RCC 7860 (cell line): ENCODE measurements at regions not wholly inside any gene's neighbourhood (a gene's known extent, or its start where the extent isn't known, plus 50 kb on each side); places are given as distances from the start of the nearest gene placed in this dataset.

Source experiments
- DNase-seq: peaks from one replicate; pipeline ENCODE4 v3.0.0-alpha.2; 2015; ENCODE audit warnings: low spot score
- FAIRE-seq: peaks from 2 replicates; lab custom pipeline; 2012; peaks lifted over from hg19 to GRCh38; lab: Jason Lieb, UNC

DNA sequence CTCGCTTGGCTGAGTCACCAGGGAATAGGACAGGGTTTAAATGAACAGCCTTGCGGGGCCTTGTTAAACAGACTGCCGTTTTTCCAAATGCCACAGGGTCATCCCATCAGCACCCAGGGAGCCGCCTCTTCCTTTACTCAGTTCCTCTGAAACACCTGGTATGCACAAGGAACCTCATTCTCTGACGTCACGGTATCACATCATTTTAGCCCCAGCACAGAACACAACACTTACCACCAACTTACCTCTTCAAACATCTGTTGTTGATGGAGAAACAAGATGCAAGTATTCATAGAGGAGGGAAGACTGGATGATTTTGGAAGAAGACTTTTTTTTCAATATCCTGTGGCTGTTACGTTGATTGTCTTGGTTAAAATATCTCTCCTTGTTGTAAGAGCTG, 535.3 kb upstream of the TMEM132C start:
- no peak for FAIRE-seq

DNA sequence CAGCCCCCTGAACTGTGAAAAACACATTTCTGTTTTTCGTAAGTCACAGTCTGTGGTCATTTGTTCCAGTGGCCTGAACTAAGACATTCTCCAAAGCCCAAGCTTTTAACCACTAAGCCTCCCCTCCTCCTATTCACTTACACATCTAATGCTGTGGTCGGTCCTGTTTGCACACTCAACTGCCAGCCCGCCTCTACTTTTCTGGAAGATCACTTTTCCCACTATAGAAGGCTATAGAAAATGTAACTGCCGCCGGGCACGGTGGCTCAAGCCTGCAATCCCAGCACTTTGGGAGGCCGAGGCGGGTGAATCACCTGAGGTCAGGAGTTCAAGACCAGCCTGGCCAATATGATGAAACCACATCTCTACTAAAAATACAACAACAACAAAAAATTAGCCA, 524.7 kb upstream of the TMEM132C start:
- DNase-seq, result no peak
- FAIRE-seq, result no peak

More for the DNA sequence above, 535.3 kb upstream of the TMEM132C start:
- no peak for DNase-seq

DNA sequence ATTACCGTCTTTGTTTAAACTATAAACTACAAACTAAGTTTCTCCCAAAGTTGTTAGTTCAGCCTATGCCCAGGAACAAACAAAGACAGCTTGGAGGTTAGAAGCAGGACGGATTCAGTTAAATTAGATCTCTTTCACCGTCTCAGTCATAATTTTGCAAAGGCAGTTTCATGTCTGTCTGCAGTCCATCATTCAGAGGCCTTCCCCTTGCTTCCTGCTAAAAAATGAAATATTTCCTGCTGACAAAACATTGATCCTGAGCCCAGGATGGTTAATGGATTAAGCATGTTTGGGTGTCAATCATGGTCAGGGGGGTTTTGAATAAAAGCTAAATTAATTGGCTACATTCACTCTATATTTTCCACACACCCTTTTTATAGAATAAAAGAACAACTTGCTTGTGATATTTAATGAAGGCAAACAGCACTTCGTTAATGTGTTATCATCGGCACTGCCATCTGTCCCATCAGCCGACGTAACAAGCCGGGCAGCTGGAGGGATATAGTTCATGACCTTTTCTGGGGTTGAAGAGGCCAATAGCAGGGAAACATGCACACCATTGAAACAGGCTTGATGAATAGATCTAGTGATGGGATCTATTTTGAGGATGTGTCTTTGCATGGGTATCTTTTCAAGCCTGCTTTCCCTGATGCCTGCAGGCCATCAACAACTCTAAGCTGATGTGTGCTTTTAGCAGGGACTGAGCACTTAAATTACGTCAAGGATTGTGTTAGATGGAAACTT, 521.3 kb upstream of the TMEM132C start:
- DNase-seq (no peak), FAIRE-seq (no peak)

DNA sequence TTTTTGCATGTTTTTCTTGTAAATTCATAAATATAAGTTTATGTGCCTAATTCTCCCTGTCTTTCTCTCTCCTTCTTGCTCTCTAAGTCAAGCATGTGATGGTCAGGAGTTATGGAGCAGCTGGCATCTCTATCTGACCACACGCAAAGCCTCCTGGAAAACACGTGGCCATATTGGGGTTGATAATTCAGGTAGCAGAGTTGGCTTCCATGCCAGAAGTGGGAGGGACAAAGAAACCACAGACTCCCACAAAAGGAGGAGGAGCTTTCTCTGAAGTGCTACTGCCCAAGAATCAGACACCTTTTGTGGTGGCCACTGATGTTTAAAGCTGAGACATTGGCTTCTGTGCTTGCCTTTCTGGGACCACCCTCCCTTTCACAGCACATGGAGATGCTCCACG, 517.6 kb upstream of the TMEM132C start:
- no peak for DNase-seq
- FAIRE-seq, result no peak

DNA sequence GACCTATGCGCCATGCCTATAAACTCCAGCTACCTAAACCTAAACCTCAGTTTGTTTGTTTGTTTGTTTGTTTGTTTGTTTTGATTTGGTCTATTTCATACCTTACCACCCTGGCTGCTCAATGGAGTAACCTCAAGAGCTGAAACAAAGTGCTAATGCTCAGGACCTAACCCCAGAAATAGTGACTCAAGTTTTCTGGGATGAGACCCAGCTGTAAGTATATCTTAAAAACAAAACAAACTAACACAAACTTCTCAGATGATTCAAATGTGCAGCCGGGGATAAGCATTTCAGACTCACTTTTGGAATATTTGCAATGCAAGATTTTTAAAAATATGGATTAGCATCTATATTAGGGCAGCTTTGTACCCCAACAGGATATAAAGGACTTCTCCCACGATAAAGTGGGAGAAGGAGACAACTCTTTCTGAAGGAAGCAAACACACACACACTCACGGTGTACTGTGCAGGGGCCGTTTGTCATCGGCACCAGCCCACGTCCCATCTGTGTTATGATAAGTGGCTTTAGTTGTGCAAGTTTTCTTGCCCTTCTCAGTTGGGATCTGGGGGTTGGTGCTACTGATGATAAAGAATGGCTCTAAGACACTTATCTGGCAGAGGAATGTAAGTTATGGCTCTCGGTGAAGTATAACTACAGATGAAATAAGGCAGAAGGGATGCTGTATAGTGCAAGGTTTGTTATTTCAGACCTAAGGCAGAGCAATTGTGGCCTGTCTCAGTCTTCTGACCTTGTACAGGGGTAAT, 516.7 kb upstream of the TMEM132C start:
- no peak for FAIRE-seq
- DNase-seq, result no peak

DNA sequence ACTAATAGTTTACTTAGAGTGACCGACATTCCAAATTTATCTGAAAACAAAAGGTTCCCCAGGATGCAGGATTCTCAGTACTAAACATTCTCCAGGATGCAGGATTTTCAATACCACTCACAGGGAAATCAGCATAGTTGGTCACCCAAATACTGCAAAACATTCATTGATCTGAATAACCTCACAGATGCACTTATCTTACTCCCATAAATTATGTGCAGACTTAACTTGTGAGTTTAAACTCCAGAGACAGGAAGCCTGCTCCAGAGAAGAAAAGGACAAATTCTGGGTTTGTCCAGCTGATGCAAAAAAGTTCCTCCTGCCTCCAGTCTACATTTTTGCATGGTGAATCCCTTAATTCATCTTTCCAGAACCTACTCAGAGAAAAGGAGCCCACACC, 514.2 kb upstream of the TMEM132C start:
- FAIRE-seq, result no peak

DNA sequence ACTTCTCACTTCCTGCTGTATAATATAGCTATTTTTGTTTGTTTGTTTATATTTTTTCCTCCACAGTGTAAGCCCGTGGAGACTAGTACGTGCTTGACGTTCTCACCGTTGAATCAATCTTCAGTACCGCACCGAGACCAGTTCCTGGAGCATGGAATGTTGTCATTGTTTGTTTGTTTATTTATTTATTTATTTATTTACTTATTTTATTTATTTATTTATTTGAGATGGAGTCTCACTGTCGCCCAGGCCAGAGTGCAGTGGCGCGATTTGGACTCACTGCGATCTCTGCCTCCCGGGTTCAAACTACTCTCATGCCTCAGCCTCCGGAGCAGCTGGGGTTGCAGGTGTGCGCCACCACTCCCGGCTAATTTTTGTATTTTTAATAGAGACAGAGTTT, 506.6 kb upstream of the TMEM132C start:
- FAIRE-seq, result no peak
- DNase-seq, result no peak

More for the DNA sequence above, 514.2 kb upstream of the TMEM132C start:
- DNase-seq, result no peak

DNA sequence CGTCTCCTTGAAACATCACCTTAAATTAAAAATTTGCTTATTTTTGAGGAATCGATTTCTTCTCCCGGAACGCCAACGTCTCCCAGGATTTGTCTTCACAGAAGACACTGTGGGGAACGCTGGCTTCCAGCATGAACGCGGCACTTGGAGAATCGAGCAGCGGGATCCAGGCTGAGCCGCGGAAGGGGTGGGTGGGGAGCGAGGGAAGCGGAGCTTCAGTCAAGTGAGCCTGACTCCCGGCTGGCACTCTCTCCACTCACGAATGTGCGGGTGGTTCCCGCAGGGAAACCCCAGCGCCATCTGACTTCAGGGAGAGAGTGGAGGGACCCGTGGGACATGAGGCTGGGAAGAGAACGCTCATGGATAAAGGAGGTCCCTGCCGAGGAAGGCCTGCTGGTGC, 506.0 kb upstream of the TMEM132C start:
- FAIRE-seq (no peak), DNase-seq (no peak)

DNA sequence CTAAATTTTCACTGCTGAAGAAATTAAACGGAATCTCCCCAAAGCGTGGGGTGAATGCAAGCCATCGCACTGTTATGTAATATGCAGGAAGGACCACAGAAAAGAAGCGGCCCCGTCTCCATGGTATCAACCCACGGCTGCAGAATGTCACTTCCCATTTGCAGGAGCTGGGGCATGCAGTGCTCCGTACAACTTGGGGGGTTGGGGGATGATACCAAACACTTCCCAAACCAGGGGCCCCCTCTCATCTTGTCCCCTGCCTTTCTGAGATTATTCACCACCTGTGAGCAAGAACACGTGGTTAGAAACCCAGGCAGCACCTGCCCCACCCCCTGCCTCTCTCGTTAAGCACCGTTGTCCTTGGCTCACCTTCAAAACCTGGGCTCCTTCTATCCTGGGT, 505.1 kb upstream of the TMEM132C start:
- DNase-seq (no peak), FAIRE-seq (no peak)

DNA sequence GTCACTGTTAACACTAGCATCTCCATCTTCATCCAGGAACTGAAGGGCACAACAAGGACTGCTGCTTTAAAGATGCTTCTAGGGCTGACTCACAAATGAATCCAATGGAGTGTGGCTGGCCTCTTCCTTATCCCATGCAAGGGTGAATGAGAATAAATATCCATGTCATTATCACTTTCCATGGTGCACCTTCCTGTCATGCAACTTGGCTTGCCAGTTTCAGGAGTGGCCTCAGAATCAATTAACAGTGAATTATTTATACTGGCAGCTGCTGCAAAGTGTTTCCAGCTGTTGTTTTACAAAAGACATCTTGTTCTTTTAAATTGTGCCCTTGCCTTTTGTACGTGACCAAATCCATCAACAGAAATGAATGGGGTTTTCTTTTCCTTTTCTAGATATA, 499.3 kb upstream of the TMEM132C start:
- no peak for DNase-seq
- FAIRE-seq, result no peak

DNA sequence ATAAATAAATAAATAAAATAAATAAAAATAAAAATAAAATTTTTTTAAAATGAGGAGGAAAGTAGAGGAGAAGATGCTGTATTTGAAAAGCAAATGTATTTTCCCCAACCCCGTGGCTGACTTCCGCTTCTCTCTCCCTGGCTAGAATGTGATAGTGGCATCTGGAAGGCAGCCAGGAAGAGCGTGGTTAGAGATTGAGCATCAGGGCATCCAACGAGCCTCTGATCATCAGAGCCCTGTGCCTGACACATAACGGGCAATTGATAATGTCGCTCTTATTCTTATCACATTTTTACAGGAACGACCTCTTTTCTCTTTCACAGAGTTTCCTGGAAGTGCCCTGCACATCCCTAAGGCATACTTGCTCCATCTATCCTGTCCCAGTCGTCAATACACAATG, 496.9 kb upstream of the TMEM132C start:
- FAIRE-seq, result no peak

DNA sequence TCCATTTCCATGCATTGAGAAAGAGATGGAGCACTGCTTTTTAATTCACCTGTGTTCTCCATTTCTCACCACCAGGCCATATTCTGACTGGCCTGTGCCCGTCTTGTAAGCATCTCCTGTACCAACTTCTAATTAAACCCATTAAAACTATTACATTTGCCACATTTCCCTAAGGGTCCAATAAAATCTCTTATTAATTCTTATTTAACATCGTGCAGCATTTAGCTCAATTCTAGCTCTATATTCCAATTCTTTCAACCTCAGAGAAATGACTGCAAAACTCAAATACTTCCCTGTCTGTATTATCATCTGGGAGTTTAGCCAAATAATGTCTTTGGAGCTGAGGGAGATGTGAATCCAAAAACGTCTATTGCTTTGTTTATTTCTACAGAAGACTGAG, 495.4 kb upstream of the TMEM132C start:
- no peak for FAIRE-seq

More for the DNA sequence above, 496.9 kb upstream of the TMEM132C start:
- DNase-seq, result no peak

DNA sequence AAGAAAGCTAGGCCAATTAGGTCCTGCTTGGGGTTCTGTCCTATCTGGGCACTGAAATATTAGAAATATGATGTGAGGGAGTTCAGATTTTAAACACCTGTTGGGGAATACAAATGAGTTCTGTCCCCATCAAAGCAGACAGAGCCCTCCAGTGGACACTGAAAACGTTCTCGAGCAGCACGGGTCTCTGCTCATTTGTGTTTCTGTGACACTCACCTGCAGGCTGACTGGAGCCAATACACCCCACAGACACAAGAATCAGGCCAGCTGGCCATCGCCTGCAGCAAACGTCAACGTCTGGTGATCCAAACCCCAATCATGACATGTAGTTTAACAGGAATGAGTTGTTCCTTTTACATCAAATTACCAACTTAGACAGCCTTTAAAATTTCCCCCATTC, 493.4 kb upstream of the TMEM132C start:
- DNase-seq (no peak), FAIRE-seq (no peak)

More for the DNA sequence above, 495.4 kb upstream of the TMEM132C start:
- DNase-seq, result no peak

DNA sequence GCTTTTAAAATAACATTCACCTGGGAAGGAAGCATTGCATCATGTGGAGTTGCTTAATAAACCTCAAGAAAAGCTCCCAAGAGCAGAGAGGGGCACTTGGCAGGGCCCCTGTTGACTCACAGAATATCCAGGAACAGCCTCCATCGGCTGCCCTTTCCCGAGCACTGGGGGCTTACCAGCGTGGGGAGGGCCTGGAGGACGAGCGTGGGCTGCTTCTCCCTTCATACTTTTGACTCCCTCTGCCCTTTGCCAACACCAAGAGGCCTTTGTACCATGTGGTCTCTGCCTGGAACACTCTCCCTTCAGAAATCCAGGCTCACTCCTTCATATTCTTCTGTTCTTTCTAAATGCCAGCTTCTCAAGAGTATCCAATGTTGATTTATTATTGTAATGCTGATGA, 492.1 kb upstream of the TMEM132C start:
- DNase-seq, result no peak
- no peak for FAIRE-seq

DNA sequence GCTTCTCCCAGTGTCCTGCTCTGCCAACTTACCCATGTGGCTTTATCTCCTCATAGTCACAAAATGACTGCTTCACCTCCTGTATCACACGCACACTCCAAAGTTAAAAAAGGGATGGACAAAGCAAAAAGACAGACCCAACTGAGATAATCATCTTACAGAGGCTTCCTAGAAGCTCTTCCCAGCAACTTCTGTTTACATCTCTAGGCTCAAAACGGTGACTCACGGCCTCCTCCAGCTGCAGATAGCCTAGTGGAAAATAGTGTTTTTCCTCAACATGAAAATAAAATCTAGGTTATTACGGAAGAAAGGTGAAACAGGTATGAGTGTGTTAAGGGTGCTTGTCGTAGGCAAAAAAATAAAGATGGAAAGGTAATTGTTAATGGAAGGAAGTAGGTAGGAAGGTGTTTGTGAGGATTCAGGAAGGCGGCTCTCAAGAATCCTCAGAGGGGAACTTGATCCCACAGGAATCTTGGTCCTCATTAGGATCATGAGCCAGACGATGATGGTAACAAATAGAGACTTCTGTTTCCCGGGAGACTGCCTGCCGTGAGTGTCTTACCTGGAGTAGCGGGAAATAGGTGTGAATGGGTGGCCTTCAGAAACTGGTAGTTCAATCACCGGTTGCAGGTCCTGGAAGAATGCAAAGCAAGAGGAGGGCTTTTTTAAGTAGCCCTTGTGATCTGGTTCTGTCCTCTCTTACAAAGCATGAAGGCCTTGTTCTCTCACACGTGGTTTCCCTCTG, 487.5 kb upstream of the TMEM132C start:
- no peak for FAIRE-seq

DNA sequence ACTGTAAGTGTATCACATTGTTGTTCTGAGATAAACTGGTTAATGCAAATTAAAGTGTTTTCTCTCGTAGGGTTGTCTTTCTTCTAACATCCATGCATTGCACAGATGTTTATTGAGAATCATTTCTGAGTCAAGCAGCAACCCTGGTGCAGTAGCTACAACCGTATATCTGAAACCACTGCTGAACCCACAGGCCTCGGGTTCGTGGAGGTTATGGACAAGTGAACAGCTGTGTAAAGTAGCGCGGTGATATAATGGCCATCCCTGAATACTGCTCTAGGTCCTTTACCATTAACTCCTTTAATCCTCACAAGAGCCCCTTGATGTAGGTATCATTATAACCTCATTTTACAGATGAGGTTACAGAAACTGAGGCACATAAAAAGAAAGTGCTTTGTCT, 486.1 kb upstream of the TMEM132C start:
- FAIRE-seq (no peak), DNase-seq (no peak)

More for the DNA sequence above, 487.5 kb upstream of the TMEM132C start:
- DNase-seq, result no peak

DNA sequence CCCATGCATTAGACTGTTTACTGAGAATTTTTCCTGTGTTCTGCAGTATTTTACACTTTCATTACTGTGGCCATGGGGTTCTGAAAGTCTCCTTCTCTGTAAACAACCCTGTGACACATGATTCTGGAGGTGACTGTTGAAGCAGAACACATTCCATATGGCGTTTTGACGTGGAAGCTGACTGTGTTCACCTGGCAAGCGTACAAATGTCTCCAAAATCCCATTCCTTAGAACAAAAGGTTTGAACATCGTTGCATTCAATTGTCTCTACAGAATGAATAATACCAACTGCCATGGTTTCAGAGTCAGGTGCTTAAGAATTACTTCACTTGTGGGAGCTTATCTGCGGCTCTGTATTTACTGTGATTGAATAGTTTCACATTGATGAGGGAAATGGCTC, 485.6 kb upstream of the TMEM132C start:
- FAIRE-seq (no peak), DNase-seq (no peak)

DNA sequence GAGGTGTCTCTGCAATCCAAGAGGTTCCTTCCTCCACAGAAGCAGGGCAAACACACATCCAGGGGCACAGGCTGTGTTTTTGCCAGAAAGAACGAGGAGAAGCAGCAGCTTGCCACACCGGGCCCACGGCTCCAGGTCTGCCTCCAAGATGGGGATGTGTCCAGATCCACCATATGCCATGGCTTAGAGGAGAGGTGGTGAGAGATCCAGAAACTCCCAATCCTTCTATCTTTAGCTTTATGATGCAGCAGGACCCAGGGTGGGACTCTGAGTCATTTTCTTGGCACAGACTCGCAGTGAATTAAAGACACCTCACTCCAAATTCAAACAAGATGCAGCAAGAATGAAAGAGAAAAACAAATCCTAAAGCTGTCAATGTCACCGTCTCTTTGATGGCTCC, 481.4 kb upstream of the TMEM132C start:
- FAIRE-seq, result no peak

DNA sequence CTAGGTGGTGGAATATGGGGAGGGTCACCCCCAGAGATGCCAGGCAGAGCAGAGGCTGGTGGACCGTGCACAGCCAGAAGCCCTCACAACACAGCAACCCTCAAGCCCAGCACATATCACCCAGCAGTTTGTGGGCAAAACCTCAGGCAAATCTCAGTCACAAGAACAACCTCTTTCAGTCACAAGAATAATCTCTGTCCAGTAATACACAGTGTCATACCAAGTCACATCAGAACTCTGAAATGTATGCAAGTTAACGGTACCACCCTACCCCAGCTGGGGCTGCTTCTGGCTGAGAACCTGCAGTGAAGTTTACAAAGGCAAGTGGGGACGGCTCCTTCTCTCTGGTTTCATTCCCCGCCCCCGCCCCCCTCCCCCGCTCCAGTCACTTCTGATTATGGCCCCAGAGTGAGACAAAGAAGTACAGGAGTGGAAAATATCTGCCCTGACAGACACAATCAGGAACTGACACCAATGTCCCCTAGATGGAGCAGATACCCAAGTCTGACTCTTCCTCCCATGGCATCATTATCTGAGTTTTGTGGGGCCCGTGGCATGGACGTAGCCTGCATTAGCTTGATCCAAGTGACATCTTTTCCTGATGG, 480.9 kb upstream of the TMEM132C start:
- FAIRE-seq, result no peak
- no peak for DNase-seq

More for the DNA sequence above, 481.4 kb upstream of the TMEM132C start:
- DNase-seq, result no peak

DNA sequence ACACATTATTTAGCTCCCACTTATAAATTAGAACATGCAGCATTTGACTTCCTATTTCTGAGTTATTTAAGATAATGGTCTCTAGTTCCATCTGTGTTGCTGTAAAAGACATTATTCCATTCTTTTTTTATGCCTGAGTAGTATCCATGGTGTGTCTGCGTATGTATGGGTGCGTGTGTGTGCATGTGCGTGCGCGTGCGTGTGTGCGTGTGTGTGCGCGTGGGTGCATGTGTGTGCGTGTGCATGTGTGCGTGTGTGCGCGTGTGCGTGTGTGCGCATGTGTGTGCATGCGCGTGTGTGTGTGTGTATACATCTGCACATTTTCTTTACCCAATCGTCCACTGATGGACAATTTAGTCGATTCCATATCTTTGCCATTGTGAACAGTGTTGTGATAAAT, 479.4 kb upstream of the TMEM132C start:
- FAIRE-seq (no peak), DNase-seq (no peak)

DNA sequence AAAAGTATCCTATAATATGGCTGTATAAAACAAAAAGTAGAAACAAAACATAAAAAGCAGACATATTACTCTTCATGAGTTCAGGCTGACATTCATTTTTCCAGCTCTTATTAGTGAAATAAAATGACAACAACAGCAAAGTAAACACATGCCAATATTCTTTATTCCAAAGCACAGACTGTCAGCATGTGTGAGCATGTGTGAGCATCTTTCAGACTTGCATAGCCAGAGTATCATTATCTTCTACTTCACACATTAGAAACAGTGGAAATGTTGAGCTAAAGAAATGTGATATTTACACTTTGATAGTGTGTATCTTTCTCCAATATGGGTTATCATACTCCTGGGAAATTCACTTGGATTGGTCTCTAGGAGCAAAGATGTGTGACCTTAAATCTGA, 476.6 kb upstream of the TMEM132C start:
- no peak for DNase-seq
- FAIRE-seq, result no peak
